RKO (cell line): ENCODE measurements at regions not wholly inside any gene's neighbourhood (a gene's known extent, or its start where the extent isn't known, plus 50 kb on each side); places are given as distances from the start of the nearest gene placed in this dataset.
"Not testable (repeated sequence)": the region's sequence is repeated elsewhere in the genome, so short reads cannot be mapped to it uniquely, and the experiment has no call there.

Source experiments
- DNase-seq: peaks from one replicate; pipeline ENCODE4 v3.0.0-alpha.2; 2016; ENCODE audit warnings: low spot score

- DNase-seq = no peak
Observed at GRCh38 chr17:72558971-72559476, 438.2 kb downstream of the SOX9 start.

GRCh38 chr17:72560303-72561247 lies 439.8 kb downstream of the SOX9 start:
- peak; percentile 38 for DNase-seq

- no peak for DNase-seq
Observed at GRCh38 chr17:72561266-72561665, 440.4 kb downstream of the SOX9 start.

GRCh38 chr17:72561680-72562079 lies 440.9 kb downstream of the SOX9 start:
- no peak for DNase-seq

- no peak for DNase-seq
Observed at GRCh38 chr17:72562615-72563188, 441.9 kb downstream of the SOX9 start.

GRCh38 chr17:72563952-72564351 lies 443.1 kb downstream of the SOX9 start:
- no peak for DNase-seq

GRCh38 chr17:72565006-72565405 lies 444.2 kb downstream of the SOX9 start:
- DNase-seq = no peak

GRCh38 chr17:72565758-72566157 lies 444.9 kb downstream of the SOX9 start:
- no peak for DNase-seq

GRCh38 chr17:72566671-72567484 lies 446.1 kb downstream of the SOX9 start:
- DNase-seq = no peak

- no peak for DNase-seq
Observed at GRCh38 chr17:72567774-72568173, 447.0 kb downstream of the SOX9 start.

GRCh38 chr17:72569148-72569946 lies 448.5 kb downstream of the SOX9 start:
- DNase-seq = no peak

GRCh38 chr17:72571813-72572396 lies 451.1 kb downstream of the SOX9 start:
- DNase-seq = no peak

GRCh38 chr17:72572604-72573491 lies 452.0 kb downstream of the SOX9 start:
- DNase-seq = no peak

GRCh38 chr17:72573492-72573801 lies 452.6 kb downstream of the SOX9 start:
- DNase-seq = not testable (repeated sequence)

GRCh38 chr17:72574675-72575510 lies 454.1 kb downstream of the SOX9 start:
- no peak for DNase-seq

- no peak for DNase-seq
Observed at GRCh38 chr17:72575542-72576233, 454.9 kb downstream of the SOX9 start.

GRCh38 chr17:72576289-72576759 lies 455.5 kb downstream of the SOX9 start:
- DNase-seq = no peak

GRCh38 chr17:72578817-72579470 lies 458.1 kb downstream of the SOX9 start:
- no peak for DNase-seq
